ENCODE measurements at regions not wholly inside any gene's neighbourhood (a gene's known extent, or its start where the extent isn't known, plus 50 kb on each side); places are given as distances from the start of the nearest gene placed in this dataset.

GRCh38 chr16:88318521-88318920 lies 64.2 kb upstream of the ZNF469 start:
- TF ChIP-seq, protein P1, sequence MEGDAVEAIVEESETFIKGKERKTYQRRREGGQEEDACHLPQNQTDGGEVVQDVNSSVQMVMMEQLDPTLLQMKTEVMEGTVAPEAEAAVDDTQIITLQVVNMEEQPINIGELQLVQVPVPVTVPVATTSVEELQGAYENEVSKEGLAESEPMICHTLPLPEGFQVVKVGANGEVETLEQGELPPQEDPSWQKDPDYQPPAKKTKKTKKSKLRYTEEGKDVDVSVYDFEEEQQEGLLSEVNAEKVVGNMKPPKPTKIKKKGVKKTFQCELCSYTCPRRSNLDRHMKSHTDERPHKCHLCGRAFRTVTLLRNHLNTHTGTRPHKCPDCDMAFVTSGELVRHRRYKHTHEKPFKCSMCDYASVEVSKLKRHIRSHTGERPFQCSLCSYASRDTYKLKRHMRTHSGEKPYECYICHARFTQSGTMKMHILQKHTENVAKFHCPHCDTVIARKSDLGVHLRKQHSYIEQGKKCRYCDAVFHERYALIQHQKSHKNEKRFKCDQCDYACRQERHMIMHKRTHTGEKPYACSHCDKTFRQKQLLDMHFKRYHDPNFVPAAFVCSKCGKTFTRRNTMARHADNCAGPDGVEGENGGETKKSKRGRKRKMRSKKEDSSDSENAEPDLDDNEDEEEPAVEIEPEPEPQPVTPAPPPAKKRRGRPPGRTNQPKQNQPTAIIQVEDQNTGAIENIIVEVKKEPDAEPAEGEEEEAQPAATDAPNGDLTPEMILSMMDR (conservative IDR thresholded peaks at IDR 0.05), result no peak
- no peak for TF ChIP-seq ZFX (IDR thresholded peaks at IDR 0.05)
- H3K27ac ChIP-seq, result no peak overlapping the region

- H3K27ac ChIP-seq, result no peak overlapping the region
- TF ChIP-seq, protein P1 (conservative IDR thresholded peaks at IDR 0.05), result no peak
- no peak for TF ChIP-seq ZFX (IDR thresholded peaks at IDR 0.05)
These were observed 63.4 kb upstream of the ZNF469 start for GRCh38 chr16:88319116-88319965.

DNA sequence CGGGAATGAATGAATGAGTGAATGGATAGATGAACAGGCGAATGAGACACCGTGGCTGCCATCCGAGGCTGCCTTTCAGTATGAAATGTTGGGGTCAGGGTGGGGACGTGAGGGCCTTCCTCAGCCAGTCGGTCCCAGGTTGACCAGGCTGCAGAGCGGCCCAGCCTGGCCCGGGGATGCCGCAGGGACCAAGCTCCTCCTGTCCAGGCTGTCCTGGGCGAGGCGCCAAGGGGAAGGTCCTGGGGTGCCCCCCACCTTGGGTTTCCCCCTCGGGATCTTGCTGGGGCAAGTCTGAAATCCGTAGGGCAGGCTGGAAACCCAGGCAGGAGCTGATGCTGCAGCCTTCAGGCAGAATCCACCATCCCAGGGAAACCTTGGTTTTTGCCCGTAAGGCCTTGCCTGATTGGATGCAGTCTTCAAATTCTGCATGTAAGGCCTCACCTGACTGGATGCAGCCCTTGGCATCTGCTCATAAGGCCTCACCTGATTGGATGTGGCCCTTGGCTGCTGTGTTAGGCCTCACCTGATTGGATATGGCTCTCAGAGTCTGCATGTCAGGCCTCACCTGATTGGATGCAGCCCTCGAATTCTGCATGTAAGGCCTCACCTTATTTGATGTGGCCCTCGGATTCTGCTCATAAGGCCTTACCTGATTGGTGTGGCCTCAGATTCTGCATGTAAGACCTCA lies 61.7 kb upstream of the ZNF469 start:
- TF ChIP-seq, protein P1 (conservative IDR thresholded peaks at IDR 0.05), result no peak

DNA sequence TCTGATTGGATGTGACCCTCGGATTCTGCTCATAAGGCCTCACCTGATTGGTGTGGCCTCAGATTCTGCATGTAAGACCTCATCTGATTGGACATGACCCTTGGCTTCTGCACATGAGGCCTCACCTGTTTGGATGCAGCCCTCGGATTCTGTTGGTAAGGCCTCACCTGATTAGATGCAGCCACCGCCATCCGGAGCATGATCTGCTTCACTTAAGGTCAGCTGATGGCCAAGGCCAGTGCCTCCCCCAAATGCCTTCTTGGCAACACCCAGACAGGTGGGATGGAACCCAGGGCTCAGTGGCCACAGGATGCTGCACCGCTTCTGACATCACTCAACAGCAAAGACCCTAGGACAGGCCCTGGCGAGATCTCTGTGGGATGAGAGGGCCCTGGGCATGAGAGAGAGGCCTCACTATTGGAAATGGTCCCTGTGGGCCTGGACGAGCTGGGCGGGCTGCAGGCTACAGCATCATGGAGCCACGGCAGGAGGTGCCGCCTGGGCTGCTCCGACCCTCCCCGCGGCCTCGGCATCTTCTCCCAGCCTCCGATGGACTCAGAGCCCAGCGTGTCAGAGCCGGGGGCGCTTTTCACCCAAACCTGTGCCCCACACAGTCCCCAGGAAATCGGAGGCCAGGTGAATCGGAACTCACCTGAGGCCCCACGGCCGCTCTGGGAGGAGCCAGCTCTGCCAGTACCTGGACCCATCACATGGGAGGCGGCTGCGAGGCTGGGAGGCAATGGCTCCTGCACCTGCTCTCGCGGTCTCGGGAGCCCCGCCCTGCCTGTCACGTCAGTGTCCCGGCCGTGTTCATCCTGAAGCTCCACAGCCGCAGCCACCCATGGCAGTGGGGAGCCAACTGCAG lies 60.9 kb upstream of the ZNF469 start:
- no peak overlapping the region for H3K27ac ChIP-seq
- TF ChIP-seq, protein P1 (conservative IDR thresholded peaks at IDR 0.05), result no peak
- no peak for TF ChIP-seq ZFX (IDR thresholded peaks at IDR 0.05)

More for the DNA sequence above, 61.7 kb upstream of the ZNF469 start:
- no peak overlapping the region for H3K27ac ChIP-seq

DNA sequence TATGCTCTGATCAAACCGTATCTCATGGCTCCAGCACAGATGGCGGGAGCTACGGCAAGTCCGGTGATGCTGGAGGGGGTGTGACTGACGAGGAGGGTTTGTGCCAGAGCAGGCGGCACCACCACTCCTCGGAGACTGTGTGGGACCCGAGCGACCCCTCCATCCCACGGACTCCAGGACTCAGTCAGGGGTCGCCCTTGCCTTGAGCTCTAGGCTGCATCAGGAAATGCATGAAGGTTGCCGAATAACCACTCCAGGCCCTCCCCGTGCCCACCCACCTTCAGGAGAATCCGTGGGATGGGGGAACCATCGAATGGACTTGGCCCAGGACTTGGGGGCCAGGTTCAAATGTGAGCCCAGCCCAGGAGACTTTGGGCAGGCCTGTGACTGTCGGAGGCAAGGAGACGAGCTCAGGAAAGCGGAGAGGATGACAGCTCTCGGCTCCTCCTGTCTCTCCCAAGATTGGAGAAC lies 60.2 kb upstream of the ZNF469 start:
- no peak for TF ChIP-seq ZFX (IDR thresholded peaks at IDR 0.05)
- H3K27ac ChIP-seq, result no peak overlapping the region

DNA sequence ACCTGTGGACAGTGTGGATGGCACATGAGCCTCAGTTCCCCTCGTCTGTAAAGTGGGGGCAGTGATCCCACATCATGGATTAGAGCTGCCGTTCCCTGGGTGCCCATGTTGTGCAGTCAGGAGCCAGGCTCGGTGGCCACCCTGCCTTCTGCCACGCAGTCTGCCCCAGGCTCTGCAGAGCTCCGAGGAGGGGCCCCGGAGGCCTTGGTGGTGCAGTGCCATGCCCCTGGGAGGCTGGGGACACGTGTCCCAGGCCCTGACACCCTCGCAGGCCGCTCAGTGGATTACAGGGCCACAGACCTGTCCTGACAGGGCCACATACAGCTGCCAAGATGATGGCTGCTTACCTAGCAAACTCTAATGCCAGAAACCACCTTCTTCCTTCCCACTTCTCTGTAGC lies 59.7 kb upstream of the ZNF469 start:
- TF ChIP-seq, protein P1 (conservative IDR thresholded peaks at IDR 0.05), result no peak
- TF ChIP-seq ZFX (IDR thresholded peaks at IDR 0.05), result no peak
- no peak overlapping the region for H3K27ac ChIP-seq

- H3K27ac ChIP-seq, result no peak overlapping the region
- TF ChIP-seq, protein P1 (conservative IDR thresholded peaks at IDR 0.05), result no peak
These were observed 59.0 kb upstream of the ZNF469 start for GRCh38 chr16:88323546-88324330.
